Inferior parietal cortex (tissue), 1 donor: ENCODE measurements at regions not wholly inside any gene's neighbourhood (a gene's known extent, or its start where the extent isn't known, plus 50 kb on each side); places are given as distances from the start of the nearest gene placed in this dataset.
"Not testable (repeated sequence)": the region's sequence is repeated elsewhere in the genome, so short reads cannot be mapped to it uniquely, and the experiment has no call there.

Source experiments
- DNase-seq: peaks from one replicate; pipeline ENCODE4 v3.0.0-alpha.2; 2016; ENCODE audit errors: extremely low spot score

DNA sequence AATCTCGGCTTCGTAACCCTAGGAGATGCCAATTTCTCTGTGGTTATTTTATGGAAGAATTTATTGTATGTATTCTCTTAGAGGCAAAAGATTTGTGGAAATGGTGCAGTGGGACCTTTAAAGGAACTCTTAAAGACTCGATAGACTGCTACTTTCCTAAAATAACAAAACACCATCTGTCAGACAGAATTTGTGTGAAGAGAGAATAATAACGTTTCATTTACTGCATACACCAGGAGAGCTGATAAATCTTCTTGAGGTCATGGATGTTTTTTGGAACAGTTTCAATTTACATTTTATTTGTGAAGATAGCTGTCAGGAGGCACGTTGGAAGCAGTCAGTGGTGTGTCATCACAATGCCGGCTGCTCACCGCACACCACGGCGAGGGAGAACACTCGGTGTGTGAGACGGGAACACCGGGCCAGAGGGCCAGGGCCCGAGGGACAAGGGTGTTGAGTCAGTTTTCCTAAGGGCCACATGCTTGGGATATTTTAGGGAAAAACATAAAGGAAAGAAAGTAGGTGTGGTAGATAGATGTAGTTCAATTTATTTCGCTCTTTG lies 1681.0 kb upstream of the DDX18 start:
- peak; percentile 25 for DNase-seq

DNA sequence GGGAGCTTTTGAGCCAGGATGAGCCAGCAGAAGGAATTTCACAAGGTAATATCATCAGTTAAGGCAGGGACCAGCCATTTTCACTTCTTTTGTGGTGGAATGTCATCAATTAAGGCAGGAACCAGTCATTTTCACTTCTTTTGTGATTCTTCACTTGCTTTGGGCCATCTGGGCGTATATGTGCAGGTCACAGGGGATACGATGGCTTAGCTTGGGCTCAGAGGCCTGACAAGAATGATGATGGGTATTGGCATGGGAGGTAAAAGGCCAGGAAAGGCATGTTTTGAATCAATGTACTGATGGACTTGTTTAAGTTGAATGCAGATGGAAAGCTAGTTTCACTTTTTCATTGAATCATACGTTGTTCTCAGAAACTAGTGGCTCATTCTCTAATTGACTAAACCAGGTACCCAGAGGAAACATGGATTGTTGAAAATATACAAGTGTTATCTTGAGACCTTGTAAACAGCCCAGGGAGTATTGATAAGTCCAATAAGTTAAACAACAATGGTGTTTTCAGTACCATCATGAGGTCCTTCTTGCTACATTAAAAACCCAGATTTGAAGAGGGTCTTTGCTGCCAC lies 1672.5 kb upstream of the DDX18 start:
- no peak for DNase-seq

DNA sequence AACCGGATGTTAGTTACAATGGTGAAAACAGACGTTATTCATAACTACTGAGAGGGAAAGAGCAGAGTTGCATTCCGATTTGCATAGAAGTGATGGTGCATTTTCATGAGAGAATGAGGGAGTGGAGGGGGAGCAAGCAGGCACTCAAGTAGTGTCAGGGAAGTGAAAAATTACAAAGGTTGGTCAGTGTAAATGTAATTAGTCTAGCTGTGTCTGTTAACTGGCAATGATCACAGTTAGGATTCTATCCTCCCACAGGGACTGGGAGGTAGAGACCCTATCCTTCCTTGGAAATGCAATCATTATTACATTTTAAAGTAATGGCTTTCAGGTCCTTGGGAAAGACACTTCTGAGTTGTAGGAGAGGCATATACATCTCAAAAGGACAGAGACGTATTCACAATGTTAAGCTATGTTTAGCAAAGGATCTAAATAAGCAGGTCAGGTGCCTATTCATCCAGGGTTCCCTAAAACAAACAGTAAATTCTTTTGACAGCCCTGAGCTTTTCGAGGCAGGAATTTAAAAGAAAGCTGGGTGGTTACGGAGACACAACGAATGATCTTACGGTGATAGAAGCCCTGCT lies 1671.8 kb upstream of the DDX18 start:
- DNase-seq: no peak

DNA sequence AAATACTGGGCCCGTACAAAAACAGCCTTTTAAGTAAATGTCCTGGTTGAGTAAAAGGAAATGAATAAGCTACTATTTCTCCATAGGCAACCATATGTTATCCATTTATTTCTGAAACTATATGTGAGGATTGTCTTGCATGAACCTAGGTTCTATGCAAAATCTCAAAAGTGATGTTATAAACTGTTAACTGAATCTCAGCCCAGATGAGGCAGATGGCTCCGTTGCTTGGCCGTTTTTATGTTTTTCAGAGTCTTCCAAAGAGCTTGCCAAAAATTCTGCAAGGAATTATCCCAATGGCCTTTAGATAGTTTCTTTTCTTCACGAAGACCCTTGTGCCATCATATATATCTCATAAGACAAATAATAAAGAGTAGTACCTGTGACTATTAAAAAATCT lies 1669.5 kb upstream of the DDX18 start:
- peak; percentile 45 for DNase-seq

DNA sequence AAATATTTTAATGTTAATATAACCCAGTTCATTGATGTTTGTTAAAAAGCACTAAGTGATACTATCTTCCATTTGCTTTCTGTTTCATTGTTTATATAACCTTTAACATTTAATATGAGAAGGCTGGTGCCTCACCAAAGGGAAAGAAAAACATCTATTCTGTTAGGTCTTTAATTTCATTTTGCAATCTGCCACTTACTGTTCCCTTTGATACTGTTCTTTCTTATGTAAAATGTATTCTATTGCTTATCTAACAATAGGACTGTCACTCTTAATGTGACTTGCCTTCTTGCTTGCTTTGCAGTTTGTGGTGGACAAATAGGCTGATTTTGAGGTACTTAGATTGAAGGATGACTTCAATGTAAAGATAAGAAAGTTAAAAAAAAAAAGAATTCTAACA lies 1666.1 kb upstream of the DDX18 start:
- no peak for DNase-seq

DNA sequence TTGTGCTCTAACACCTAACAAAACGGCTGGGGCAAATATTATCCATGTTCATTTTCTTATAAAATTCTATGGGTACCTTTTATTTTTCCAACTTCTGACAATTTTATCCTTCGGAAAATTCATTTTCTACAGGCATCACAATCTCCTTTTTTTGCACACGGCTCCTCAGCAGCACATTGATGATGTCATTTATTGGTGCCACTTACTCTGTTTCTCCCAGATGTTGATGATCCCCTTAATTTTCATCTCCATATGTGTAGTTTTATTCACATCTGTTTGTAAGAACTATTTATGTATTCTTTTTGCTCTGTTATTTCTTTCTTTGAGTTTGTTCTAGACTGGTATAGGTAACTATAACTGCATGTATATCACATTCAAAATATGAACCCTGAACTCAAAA lies 1660.8 kb upstream of the DDX18 start:
- DNase-seq: no peak

DNA sequence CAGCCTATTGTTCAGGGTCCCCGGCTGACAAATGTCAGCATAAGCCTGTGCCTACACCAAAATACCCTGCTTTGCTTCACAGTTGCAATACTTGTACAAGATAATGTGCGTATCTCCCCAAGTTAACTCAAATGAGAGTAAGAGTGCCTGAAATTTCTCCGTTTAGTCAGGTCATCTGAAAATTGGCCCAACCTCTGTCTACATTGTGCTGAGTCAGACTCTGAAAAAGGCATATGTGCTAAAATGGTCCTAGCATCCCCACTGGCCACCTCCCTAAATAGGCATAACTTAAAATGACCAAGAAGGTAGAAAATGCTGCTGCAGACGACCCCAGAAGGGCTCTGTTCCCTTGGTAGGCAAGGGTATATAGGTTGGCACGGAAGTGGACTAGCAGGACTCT lies 1653.8 kb upstream of the DDX18 start:
- DNase-seq: no peak

DNA sequence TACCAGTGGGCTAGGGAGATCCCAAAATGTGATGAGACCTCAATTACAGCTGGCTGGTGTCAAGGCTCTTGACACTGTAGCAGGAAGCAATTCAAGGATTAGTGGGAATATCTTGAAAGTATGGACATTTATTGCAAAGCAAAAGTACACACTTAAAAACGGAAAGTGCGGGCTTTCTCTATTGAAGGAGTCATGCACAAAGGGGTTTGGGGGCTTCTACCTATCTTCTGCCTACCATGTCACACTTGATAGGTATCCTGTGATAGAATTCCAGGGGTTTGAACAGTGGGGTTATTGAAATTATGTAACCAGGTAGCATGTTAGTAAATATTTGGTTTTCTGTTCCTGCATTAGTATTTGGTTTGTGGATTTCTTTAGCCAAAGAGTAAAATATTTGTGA lies 1652.1 kb upstream of the DDX18 start:
- no peak for DNase-seq

DNA sequence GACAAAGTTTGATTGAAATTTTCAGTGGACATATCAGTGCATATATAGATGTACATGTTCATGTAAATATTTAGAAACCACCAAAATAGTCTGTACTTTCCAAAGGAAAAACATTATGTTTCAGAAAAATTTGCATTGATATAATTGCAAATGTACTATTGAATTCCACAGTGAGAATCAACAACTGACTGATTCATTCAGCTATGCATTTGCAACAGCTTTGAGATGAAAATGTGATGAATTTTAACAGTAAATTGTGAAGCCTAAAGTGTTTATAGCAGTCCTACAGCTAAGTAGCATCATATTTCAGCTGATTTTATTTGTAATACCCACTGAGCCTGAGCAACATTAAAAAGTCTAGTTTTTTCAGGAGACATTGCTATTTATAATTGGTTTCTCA lies 1647.4 kb upstream of the DDX18 start:
- DNase-seq: peak; percentile 8

DNA sequence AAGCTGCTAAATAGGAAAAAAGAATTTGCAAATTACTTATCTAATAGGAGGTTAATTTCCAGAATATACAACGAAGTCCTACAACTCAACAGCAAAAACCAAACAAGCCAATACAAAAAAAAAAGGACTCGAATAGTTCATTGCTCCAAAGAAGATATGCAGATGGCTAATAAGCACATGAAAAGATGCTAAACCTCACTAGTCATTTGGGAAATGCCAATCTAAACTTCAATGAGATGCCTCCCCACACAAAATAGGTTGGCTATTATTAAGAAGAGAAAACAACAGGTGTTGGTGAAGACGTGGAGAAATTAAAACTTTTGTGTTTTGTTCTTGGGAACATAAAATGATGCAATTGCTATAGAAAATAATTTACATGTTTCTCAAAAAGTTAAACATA lies 1634.4 kb upstream of the DDX18 start:
- no peak for DNase-seq

DNA sequence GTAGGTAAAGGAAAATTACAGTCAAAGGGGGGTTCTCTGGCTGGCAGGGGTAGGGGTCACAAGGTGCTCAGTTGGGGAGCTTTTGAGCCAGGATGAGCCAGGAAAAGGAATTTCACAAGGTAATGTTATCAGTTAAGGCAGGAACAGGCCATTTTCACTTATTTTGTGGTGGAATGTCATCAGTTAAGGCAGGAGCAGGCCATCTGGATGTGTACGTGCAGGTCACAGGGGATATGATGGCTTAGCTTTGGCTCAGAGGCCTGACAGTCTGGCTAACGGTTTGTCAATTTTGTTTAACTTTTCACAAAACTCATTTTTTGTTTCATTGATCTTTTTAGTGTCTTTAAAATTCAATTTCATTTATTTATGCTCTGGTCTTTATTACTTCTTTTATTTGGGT lies 1623.8 kb upstream of the DDX18 start:
- not testable (repeated sequence) for DNase-seq

DNA sequence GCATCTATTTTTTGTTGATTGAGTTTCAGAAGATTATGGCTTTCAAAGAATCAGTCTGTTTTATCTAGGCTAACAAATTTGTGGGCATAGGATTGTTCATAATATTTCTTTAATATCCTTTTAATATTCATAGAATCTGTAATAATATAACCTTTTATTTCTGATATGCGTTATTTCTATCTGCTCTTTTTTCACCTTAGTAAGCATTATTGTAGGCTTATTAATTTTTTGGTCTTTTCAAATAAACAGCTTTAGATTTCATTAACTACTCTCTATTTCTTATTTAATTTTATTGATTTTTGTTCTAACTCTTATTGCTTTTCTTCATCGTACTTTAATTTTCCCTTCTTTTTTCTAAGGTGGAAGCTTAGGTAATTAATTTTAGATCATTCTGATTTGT lies 1614.4 kb upstream of the DDX18 start:
- DNase-seq: no peak

DNA sequence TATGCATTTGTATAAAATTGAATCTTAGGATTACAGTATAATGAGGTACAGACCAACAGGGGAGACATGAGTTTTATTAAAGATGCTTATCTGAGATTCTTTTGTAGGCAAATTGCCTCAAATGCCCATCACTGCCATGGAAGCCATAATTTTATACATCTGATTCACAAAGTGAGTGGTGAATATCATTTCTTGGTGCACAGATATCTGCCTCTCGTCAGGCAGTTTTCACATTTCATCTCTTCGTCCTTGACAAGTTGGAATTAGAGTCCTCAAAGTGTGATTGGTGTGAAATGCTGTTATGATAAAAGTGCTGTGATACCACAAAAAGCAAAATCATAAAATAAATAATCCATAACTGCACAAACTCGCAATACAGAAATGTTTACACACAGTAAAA lies 1602.8 kb upstream of the DDX18 start:
- no peak for DNase-seq

DNA sequence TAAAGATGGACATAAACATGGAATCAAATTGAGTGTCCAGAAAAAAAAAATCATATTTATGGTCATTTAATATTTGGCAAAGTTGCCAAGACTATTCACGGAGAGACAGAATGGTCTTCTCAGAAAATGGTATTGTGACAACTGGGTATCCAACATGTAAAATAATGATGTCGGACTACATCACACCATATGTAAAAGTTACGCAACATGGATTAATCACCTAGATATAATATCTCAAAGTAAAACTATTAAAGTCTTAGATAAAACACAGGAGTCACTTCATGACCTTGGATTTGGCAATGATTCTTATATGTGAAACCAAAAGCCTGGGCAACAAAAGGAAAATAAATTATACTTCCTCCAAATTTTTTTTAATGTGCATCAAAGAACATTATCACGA lies 1591.7 kb upstream of the DDX18 start:
- no peak for DNase-seq

DNA sequence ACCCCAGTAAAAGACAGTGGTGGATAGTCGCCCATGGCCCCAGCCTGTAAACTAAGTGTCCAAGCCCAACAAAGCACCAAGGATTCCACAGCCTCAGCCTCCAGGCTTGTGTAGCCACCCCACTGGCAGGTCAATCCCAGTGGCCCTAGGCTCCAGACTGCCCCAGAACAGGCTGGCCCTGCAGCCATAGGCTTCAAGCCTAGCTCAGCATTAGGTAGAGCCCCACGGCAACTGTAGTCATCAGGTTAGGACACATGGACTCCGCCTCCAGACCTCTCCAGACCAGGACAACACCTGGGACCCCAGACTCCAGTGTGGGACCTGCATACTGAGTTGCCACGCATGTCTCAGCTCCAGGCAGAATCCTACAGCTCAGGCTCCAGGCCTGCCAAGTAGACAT lies 1590.6 kb upstream of the DDX18 start:
- no peak for DNase-seq

DNA sequence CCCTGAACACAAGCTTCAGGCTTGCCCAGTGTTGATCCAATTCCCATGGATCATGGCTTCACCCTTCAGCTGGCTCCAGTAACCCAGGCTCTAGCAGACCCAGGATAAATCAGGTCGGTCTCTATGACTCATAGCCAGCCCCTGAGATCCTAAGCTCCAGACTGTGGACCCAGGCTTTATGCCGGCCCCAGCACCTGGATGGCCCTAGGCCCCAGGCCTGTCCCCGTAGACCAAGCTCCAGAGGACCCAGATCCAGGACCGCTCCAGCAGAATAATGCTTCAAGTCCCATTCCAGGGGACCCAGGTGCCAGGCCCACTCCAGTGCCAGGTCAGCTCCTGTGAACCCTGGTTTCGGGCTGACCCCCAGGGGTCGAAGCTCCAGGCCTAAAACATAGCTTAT lies 1589.9 kb upstream of the DDX18 start:
- no peak for DNase-seq

DNA sequence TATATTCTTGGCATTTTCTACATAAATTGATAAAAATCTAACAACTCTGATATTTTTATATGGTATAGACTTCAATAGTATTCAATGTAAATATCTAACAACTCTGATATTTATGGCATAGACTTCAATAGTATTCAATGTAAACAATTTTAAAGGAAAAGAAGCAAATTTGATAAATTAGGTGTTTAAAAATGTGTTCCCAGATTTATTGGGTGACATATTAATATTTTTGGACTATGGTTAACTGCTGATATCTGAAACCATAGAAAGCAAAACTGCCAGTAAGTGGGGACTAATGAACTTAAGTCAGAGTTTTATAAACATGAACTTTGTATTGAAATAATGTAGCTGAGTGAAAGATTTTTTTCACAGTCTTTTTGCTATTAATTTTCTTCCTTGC lies 1576.0 kb upstream of the DDX18 start:
- no peak for DNase-seq

DNA sequence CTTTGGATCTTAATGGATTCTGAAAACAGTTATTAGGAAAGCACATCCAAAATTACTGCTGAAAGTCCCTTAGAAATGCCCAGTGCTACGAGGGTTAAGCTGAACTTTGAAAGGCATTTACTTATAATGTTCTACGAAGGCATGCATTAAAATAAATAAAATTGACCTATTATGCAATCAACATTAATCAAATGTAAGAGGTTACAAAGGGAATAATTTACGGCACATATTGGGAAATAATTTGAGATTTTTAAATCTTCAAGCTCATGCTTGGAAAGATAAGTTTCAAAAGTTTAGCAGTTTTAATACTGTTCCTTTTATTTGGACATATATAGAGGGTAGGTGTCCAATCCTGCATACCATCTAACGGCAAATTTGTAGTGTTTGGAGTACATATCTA lies 1564.1 kb upstream of the DDX18 start:
- no peak for DNase-seq

DNA sequence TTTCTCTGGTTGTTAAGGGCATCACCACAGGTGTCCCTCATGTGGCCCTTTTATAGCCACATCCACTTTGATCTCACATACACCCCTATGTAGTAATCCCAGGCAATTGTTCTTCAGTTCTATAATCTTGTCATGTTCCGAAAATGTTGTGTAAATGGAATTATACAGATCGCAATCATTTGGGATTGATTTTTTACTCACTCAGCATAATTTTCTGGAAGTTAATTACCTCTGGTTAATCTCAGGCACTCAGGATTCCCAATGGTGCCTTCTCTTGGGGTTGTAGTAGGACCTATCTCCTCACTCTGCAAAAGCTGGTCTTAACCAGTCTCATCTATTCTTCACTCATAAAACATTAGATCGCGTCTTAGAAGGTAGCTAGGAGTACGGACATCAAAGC lies 1549.6 kb upstream of the DDX18 start:
- DNase-seq: no peak

DNA sequence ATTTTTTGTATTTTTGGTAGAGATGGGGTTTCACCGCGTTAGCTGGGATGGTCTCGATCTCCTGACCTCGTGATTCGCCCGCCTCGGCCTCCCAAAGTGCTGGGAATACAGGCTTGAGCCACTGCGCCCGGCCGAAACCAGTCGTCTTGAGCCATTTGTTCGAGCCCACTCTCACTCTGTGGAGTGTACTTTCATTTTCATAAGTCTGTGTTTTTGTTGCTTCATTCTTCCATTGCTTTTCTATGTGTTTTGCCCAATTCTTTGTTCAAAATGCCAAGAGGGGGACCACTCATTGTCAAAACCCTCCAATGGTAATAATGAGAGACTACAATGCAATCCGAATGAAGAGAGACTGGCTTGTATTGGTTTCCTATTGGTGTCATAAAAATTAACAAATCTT lies 1545.5 kb upstream of the DDX18 start:
- no peak for DNase-seq

DNA sequence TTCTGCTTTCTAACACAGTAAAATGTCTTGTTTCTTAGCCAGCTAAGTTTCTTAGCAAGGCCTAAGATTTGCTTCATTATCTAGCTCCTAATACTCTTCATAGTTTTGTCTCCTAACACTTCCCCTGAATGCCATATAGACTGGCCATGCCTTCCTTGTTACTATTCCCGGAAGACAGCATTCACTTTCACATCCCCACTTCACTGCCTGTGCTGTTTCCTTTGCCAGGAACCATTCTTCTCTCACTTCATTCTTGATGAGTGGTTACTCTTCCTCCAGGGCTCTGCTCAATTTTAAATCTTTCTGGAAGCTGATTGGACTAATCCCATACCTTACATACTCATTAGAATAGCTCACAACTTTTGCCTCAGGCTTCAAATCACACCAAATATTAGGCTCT lies 1510.2 kb upstream of the DDX18 start:
- no peak for DNase-seq

DNA sequence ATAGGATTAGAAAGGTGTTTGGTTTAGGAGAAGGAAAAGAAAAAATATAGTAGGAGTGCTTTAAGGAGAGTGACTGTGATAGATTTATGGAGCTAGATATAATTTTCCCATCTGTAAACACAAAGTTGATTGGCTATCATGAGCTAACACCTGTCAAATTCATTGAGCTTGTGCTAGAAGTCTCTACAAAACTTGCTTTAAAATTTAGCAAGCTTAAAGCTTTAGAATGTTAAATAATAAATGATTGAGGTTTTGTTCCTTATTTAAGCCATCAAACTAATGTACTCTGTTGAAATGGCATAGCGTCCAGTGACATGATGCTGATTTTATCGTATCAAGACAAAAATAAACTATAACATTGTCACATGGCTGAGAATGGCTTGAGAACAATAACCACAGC lies 1497.4 kb upstream of the DDX18 start:
- no peak for DNase-seq

DNA sequence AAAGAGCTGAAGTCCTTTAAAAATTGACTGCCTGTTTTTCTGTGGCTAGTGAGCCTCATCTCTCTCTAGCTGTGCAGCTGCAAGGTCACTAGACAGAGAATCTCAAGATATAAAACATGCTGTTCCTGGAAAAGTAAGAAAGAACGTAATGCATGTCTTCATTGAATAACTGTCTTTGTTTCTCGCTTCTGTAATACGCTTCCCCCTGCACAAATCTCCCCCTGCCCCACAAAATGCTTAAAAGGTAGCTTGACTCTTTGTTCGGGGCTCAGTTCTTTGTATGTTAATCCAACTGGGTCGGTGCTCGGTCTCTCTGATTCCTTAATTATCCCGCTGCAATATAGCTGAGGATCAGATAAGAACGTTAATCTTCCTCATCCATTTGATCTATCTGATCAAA lies 1495.9 kb upstream of the DDX18 start:
- DNase-seq: not testable (repeated sequence)

DNA sequence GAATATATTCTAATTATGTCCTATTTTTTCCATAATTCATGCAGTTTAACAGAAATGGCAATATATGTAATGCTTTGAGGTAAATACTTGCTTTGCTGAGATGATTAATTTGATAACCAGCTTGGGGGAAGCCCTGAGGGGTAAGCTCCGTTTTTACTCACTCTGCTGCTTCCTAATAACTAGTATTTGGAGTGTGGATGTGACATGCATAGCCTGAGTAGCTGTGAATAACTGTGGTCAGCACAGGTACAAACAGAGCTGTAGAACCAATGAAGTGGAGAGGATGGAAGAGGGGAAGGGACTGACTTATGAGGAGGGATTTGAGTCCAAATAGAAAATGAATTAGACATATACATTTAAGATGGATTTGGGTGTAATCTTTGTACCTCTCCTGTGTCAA lies 1495.5 kb upstream of the DDX18 start:
- no peak for DNase-seq
